Activated naive CD8-positive, alpha-beta T cell treated with anti-CD3 and anti-CD28 coated beads, Interleukin-2, amount 10 ng/mL, durations not matched to agents 7 days and 5 days (primary cell): ENCODE measurements at regions not wholly inside any gene's neighbourhood (a gene's known extent, or its start where the extent isn't known, plus 50 kb on each side); places are given as distances from the start of the nearest gene placed in this dataset.
"Not testable (repeated sequence)": the region's sequence is repeated elsewhere in the genome, so short reads cannot be mapped to it uniquely, and the experiment has no call there.

Experiments used
- ATAC-seq: fragments of 150-1000 bp; cut with Tn5 transposase; one replicate; pipeline ENCODE4 v1.10.0; 2021; ENCODE audit warnings: low read depth, moderate library complexity
- POLR2A ChIA-PET: fragments of 350-600 bp; sonication (Branson Sonifier 250); formaldehyde crosslinking; loops from one replicate; lab custom pipeline; 2021; ENCODE audit warnings: antibody characterized with exemption; lab: Charles Lee
- DNase-seq: peaks from one replicate; pipeline ENCODE4 v3.0.0; 2021
- H3K27ac Mint-ChIP-seq: one replicate; pipeline ENCODE4 v1.8.0; 2022; ENCODE audit warnings: mild to moderate bottlenecking, mixed read lengths
- H3K27me3 Mint-ChIP-seq: one replicate; pipeline ENCODE4 v1.8.0; 2022; ENCODE audit warnings: mild to moderate bottlenecking, moderate library complexity, mixed read lengths
- H3K36me3 Mint-ChIP-seq: one replicate; pipeline ENCODE4 v1.8.0; 2021; ENCODE audit warnings: mild to moderate bottlenecking, mixed read lengths
- H3K4me1 Mint-ChIP-seq: one replicate; pipeline ENCODE4 v1.8.0; 2021; ENCODE audit warnings: mixed read lengths
- H3K4me3 Mint-ChIP-seq: one replicate; pipeline ENCODE4 v1.8.0; 2022; ENCODE audit warnings: mild to moderate bottlenecking, moderate library complexity, mixed read lengths
- H3K9me3 Mint-ChIP-seq: one replicate; pipeline ENCODE4 v1.8.0; 2021; ENCODE audit warnings: mixed read lengths

DNA sequence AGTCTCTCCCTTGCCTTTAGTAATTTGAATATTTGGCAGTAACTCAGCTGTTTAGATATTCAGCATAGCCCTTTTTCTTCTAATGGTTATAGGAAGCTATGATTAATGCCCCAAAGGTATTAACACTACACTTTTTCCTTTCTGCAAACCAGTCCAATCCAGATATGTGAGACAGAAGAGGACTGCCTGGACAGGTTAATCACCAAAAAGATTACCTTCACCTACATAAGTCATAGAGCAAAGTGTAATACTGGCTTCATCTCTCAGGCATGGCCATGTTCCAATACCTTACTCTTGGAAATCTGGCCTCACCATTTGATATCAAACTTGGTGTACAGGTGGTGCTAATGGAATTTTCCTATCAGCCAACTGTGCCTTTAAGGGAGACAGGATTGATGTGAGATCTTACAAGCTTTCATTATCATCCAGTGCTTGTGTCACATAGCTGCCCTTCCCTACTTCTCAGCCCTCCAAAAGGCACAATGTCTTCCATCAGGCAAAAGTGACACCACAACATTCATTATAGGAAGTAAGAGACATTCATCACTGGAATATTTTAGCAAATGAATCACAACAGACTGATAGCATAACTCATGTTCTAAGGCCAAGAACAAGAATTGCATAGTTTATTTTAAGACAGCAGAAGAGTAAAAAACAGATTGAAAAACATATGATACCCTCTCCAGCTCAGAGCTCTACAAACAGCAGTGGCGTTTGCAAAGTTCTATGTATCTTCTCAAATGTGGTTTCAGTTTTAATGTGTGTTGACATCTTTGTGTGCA lies 91.2 kb upstream of the PAM start:
- POLR2A ChIA-PET, result no interaction called here

DNA sequence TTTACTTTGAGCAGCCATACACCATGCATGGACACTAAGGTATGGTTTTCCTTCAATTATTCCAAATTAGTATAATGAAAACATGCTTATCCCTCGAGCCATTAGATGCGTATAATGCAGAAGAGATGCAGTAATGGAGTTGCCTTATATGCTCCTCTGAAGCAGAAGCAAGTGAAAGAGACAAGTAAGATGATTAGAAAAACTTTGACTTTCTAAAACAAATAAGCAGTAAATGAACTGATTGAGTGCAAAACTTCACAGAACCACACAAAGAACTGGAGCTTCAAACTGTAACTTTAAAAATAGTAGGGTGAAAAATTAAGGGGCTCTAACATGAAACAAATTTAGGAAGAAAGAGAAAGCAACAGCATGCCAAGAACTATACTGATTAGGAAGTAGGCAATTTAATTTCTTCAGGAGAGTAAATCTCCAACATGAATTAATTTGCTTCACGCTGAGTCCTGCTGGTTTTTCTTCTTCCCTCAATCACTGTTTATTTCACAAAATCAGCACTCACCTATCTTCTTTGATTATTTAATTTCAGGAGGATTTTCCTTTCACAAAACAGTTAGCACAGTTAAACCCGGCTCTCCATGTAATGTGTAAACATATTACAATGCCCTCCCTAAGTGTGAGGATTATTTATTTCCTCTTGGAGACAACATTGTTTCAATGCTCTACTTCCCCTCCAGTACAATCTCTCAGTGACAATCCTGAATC lies 90.3 kb upstream of the PAM start:
- ATAC-seq, result no peak
- Mint-ChIP-seq H3K4me1 (no peaks in the 10 kb centered on the region), H3K27me3 (peaks cover 2% of the 10 kb centered on the region), H3K27ac (no peak overlapping the region), H3K36me3 (no peaks in the 10 kb centered on the region), H3K4me3 (no peak overlapping the region), H3K9me3 (no peaks in the 10 kb centered on the region)
- POLR2A ChIA-PET, result no interaction called here
- no peak for DNase-seq

More for the DNA sequence above, 91.2 kb upstream of the PAM start:
- Mint-ChIP-seq H3K36me3 (no peaks in the 10 kb centered on the region), H3K4me3 (no peak overlapping the region), H3K4me1 (no peaks in the 10 kb centered on the region), H3K27me3 (peaks cover 2% of the 10 kb centered on the region), H3K27ac (no peak overlapping the region), H3K9me3 (no peaks in the 10 kb centered on the region)
- ATAC-seq (no peak), DNase-seq (no peak)

DNA sequence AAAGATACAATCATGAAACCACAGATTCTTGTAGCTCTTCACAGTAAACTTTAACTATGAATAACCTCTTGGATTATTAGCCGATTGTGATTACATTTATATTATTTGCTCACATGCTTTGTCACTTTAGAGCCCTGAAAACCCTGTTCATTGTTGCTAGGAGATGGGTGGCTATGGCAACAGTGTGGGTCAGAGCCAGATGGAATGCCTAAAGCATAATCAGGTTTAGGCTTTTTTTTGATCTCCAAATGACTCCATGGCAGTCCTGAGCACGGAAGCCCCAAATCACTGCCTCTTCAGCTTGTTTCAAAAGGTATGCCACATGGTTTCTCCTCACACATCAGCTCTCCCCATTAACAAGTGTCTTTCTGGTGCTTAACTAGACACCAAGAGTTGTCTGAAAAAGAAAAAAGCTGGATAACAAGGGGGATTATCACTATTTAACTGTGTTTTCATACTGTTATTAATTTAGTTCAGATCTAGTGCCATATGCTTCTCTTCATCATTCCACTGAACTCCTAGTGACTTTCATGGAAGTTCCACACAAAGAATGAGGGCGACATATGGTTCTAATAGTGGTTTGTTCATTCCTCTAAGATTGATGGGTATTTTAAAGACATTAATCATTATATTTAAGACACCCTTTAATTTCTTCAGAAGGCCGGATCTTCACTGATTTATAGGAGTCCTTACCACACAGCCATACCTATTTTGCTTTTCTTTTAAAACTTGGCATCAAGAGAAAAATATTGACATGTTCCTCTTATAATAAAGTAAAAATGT lies 88.8 kb upstream of the PAM start:
- Mint-ChIP-seq H3K9me3 (no peaks in the 10 kb centered on the region), H3K27me3 (peaks cover 3% of the 10 kb centered on the region), H3K36me3 (no peaks in the 10 kb centered on the region), H3K27ac (no peak overlapping the region), H3K4me3 (no peak overlapping the region), H3K4me1 (no peaks in the 10 kb centered on the region)
- POLR2A ChIA-PET, result no interaction called here
- DNase-seq (no peak), ATAC-seq (no peak)

DNA sequence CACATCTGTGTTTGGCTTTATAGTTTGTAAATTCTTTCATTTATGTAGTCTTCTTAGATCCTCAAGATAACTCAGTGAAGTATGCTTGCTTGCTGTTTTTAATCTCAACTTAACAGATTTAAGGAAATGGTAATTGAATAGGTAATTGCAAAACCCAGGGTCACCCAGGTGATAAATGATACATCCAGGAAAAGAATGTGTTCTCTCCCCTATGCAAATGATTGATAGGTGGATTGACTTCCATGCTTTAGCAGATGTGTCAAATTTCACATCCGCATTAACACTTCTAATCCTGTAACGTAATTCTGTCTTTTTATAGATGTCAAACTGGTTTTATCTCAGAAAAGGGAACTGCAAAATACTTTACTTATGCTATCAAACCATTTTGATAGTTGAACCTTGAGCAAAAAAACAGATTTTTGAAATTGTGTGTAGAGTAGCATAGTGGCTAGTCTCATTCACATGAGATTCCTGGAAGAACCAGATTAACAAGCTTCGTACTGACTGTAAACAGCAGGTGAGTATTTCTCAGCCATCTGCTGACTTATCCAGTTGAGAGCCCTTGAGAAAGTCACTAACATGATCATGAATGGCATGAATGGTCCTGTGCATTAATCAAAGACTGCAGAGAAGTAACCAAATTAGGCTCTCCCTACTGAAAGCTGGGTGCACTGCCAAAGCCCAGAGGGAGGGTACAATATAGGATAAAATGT lies 86.7 kb upstream of the PAM start:
- H3K36me3 Mint-ChIP-seq, result no peaks in the 10 kb centered on the region
- no peaks in the 10 kb centered on the region for H3K4me1 Mint-ChIP-seq
- no peak overlapping the region for H3K27ac Mint-ChIP-seq
- DNase-seq (no peak), ATAC-seq (no peak)
- peaks cover 3% of the 10 kb centered on the region for H3K27me3 Mint-ChIP-seq
- H3K4me3 Mint-ChIP-seq, result no peak overlapping the region
- H3K9me3 Mint-ChIP-seq, result no peaks in the 10 kb centered on the region
- POLR2A ChIA-PET, result no interaction called here

DNA sequence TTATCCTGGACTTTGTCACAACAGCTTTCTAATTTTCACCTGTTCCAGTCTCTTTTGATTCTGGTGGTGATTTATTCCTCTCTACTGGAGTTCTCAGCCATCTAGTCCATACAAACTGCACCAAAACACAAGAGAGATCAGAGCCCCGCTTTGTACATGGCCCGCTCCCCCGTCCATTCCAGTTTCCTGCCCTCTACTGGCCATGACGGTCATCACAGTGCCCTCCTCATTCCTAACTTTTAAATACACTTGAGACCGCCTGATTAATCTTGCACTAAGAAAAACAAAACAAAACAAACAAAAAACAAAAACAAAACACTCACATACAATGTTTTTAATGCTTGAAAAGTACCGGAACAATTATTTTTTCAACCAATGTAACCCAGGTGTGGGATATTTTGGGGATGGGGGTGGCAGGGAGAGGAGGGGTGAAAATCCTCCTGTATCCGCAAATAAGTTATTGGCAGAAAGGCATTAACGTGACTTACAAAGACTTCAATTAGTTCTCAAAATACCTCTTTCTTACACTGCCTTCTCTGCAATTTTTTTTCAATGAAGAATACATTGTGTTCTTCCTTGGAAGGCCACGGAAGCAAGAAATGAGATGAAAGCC lies 84.8 kb upstream of the PAM start:
- Mint-ChIP-seq H3K9me3 (no peaks in the 10 kb centered on the region), H3K4me3 (no peak overlapping the region), H3K27ac (no peak overlapping the region), H3K27me3 (peaks cover 3% of the 10 kb centered on the region), H3K36me3 (no peaks in the 10 kb centered on the region), H3K4me1 (no peaks in the 10 kb centered on the region)
- POLR2A ChIA-PET, result no interaction called here
- ATAC-seq (no peak), DNase-seq (no peak)

DNA sequence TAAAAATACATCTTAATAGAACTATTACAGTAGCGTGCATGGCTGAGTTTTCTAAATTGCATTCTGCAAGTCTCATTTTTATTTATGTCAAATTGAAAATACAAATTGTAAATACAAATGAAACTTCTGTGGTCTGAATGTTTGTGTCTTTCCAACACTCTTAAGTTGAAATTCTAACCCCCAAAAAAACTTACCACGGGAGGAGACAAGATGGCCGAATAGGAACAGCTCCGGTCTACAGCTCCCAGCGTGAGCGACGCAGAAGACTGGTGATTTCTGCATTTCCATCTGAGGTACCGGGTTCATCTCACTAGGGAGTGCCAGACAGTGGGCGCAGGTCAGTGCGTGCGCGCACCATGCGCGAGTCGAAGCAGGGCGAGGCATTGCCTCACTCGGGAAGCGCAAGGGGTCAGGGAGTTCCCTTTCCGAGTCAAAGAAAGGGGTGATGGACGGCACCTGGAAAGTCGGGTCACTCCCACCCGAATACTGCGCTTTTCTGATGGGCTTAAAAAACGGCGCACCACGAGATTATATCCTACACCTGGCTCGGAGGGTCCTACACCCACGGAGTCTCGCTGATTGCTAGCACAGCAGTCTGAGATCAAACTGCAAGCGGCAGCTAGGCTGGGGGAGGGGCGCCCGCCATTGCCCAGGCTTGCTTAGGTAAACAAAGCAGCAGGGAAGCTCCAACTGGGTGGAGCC lies 83.9 kb upstream of the PAM start:
- H3K9me3 Mint-ChIP-seq, H3K36me3 Mint-ChIP-seq, H3K27me3 Mint-ChIP-seq, ATAC-seq, H3K4me1 Mint-ChIP-seq, POLR2A ChIA-PET, DNase-seq, H3K27ac Mint-ChIP-seq, H3K4me3 Mint-ChIP-seq: not testable (repeated sequence)

DNA sequence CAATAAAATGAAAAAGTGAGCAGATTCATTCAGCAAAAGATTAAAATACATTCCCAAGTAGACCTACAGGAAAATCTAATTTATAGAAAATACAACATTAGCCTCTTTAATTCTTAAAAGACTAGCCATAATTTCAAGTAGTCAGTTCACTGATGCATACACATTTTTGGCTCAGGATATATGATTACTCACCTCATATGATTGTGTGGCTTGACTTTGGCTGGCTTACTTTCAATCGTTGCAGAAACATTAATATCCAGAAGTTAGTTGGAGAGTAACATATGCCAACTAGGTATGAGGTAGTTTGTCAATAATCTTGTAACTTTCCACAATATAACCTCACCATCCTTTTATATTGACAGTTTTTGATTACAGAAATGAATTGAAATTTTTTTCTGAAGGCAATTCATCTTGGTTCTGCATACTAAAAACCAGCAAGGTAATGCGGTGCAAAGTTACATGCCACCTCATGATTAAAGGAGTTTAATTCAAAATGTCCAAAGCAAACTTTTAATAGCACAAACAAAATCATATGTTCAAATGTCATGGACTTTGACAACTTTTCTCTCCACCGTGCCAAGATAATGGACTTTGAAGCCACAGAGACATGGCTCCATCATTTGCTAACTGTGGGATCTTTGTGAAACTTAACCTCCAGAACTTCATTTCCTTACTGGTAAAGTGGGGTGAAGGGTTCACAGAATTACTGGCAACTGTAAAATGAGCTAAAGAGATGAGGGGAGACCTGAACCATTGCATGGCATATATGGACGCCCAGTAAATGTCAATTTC lies 76.6 kb upstream of the PAM start:
- Mint-ChIP-seq H3K4me3 (no peak overlapping the region), H3K27ac (no peak overlapping the region), H3K4me1 (no peaks in the 10 kb centered on the region), H3K27me3 (peaks cover 9% of the 10 kb centered on the region), H3K9me3 (no peaks in the 10 kb centered on the region), H3K36me3 (no peaks in the 10 kb centered on the region)
- POLR2A ChIA-PET, result no interaction called here
- ATAC-seq, result no peak
- DNase-seq, result no peak

DNA sequence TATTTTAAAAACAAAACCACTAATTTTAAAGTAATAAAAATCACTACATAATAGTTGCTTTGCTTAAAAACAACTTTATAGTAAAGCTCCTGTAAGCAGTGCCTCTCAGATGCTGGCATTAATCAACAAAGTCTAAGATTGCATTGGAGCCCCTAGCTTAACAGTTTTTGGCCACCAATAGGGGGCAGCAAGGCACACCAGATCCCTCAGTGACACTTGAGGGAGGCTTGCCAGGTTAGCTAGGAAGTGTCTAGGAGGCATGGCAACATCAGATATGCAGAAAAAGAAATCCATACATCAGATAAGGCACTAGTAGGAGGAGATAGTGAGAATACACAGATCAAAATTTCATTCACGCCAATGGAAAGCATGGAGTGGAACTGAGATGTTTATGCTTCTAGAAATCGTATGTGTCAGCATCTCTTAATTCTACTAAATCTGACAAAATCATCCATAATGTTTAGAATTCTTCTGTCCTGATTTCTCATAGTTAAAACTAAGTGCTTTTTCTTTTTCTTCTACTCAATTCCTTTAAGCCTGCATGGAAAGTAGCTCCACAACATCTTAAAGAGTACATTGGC lies 73.6 kb upstream of the PAM start:
- Mint-ChIP-seq H3K27me3 (peaks cover 12% of the 10 kb centered on the region), H3K27ac (no peak overlapping the region), H3K9me3 (peaks cover 2% of the 10 kb centered on the region), H3K4me3 (no peak overlapping the region), H3K4me1 (no peaks in the 10 kb centered on the region), H3K36me3 (no peaks in the 10 kb centered on the region)
- DNase-seq (peak; percentile 41), ATAC-seq (peak; percentile 50)
- POLR2A ChIA-PET, result no interaction called here

DNA sequence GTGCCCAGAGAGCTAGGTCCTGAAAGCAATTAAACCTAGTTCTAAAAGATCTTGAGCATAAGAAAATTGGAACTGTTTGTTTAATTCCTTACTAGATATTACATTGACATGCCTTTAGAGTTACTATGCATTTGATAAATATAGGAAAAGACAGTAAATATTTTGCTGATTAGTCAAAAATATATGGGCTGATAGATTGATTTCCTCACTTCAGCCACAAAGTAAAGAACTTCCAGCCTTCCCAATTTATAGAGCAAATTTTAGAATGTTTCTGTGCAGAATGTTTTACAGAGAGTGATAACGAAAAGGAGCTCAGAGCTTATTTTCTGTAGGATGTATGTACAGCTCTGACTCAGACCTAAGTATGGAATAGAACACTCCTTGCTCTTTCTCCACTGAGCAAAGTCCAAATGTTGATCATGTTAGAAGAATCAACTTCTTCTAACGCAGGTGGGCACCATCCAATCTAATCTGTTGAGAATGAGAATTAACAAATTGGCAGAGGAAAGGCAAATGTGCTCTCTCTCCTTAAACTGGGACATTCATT lies 72.9 kb upstream of the PAM start:
- H3K4me1 Mint-ChIP-seq, result no peaks in the 10 kb centered on the region
- H3K27ac Mint-ChIP-seq, result no peak overlapping the region
- H3K9me3 Mint-ChIP-seq, result peaks cover 2% of the 10 kb centered on the region

DNA sequence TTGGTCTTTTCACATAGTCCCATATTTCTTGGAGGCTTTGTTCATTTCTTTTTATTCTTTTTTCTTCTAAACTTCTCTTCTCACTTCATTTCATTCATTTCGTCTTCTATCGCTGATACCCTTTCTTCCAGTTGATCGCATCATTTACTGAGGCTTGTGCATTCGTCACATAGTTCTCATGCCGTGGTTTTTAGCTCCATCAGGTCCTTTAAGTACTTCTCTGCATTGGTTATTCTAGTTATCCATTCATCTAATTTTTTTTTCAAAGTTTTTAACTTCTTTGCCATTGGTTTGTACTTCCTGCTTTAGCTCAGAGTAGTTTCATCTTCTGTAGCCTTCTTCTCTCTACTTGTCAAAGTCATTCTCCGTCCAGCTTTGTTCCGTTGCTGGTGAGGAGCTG lies 67.0 kb upstream of the PAM start:
- H3K27ac Mint-ChIP-seq, POLR2A ChIA-PET, ATAC-seq, H3K4me1 Mint-ChIP-seq, H3K9me3 Mint-ChIP-seq, H3K4me3 Mint-ChIP-seq, DNase-seq, H3K27me3 Mint-ChIP-seq, H3K36me3 Mint-ChIP-seq: not testable (repeated sequence)

More for the DNA sequence above, 72.9 kb upstream of the PAM start:
- ATAC-seq, result no peak
- no peak overlapping the region for H3K4me3 Mint-ChIP-seq
- H3K27me3 Mint-ChIP-seq, result peaks cover 9% of the 10 kb centered on the region
- H3K36me3 Mint-ChIP-seq, result no peaks in the 10 kb centered on the region
- no peak for DNase-seq
- POLR2A ChIA-PET, result no interaction called here

DNA sequence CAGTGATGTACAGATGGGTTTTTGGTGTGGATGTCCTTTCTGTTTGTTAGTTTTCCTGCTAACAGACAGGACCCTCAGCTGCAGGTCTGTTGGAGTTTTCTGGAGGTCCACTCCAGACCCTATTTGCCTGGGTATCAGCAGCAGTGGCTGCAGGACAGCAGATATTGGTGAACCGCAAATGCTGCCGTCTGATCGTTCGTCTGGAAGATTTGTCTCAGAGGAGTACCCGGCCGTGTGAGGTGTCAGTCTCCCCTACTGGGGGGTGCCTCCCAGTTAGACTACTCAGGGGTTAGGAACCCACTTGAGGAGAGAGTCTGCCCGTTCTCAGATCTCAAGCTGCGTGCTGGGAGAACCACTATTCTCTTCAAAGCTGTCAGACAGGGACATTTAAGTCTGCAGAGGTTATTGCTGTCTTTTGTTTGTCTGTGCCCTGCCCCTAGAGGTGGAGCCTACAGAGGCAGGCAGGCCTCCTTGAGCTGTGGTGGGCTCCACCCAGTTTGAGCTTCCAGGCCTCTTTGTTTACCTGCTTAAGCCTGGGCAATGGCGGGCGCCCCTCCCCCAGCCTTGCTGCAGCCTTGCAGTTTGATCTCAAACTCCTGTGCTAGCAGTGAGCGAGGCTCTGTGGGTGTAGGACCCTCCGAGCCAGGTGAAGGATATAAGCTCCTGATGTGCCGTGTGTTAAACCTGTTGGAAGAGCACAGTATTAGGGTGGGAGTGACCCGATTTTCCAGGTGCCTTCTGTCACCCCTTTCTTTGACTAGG lies 66.3 kb upstream of the PAM start:
- H3K4me3 Mint-ChIP-seq, H3K27me3 Mint-ChIP-seq, POLR2A ChIA-PET, H3K36me3 Mint-ChIP-seq, DNase-seq, H3K4me1 Mint-ChIP-seq, ATAC-seq, H3K27ac Mint-ChIP-seq, H3K9me3 Mint-ChIP-seq: not testable (repeated sequence)
